IMR-90 (cell line): ENCODE measurements at regions not wholly inside any gene's neighbourhood (a gene's known extent, or its start where the extent isn't known, plus 50 kb on each side); places are given as distances from the start of the nearest gene placed in this dataset.

ENCODE experiments used
- BHLHE40 ChIP-seq: fragments of 150-350 bp; IDR thresholded peaks from 2 replicates; pipeline ENCODE4 v1.6.1; 2016; ENCODE audit warnings: mild to moderate bottlenecking, low read depth, low read length
- CEBPB ChIP-seq: IDR thresholded peaks from 2 replicates; pipeline ENCODE4 v1.6.1; 2012; ENCODE audit warnings: low read depth, low read length, improper control_type of control experiment
- CTCF ChIP-seq: conservative IDR thresholded peaks from 2 replicates; pipeline ENCODE4 v1.5.1; 2012; ENCODE audit warnings: mild to moderate bottlenecking, low read depth, low read length, improper control_type of control experiment
- MAFK ChIP-seq: IDR thresholded peaks from 2 replicates; pipeline ENCODE4 v1.6.1; 2012; ENCODE audit warnings: low read depth, low read length, improper control_type of control experiment
- MXI1 ChIP-seq: IDR thresholded peaks from 2 replicates; pipeline ENCODE4 v1.6.1; 2012; ENCODE audit warnings: low read depth, mild to moderate bottlenecking, low read length, moderate library complexity, borderline replicate concordance
- POLR2A ChIP-seq: IDR thresholded peaks from 2 replicates; pipeline ENCODE4 v1.6.1; 2012; ENCODE audit warnings: mild to moderate bottlenecking, low read depth, low read length
- RAD21 ChIP-seq: IDR thresholded peaks from 2 replicates; pipeline ENCODE4 v1.6.1; 2012; ENCODE audit warnings: low read length, improper control_type of control experiment
- RCOR1 ChIP-seq: IDR thresholded peaks from 2 replicates; pipeline ENCODE4 v1.6.1; 2012; ENCODE audit warnings: mild to moderate bottlenecking, low read length, improper control_type of control experiment; ENCODE audit not compliant: insufficient replicate concordance
- RFX5 ChIP-seq: IDR thresholded peaks from 2 replicates; pipeline ENCODE4 v1.8.0; 2012; ENCODE audit warnings: low read depth, mild to moderate bottlenecking, low read length, moderate library complexity
- SMC3 ChIP-seq: fragments of 150-350 bp; IDR thresholded peaks from 2 replicates; pipeline ENCODE4 v1.6.1; 2016; ENCODE audit warnings: low read depth, mild to moderate bottlenecking, antibody characterized with exemption, low read length, moderate library complexity
- USF2 ChIP-seq: fragments of 150-350 bp; IDR thresholded peaks from 2 replicates; pipeline ENCODE4 v1.6.1; 2017; ENCODE audit warnings: mild to moderate bottlenecking, antibody characterized with exemption, low read length, low read depth

- TF ChIP-seq CTCF (no peak), POLR2A (no peak), RCOR1 (no peak), MAFK (no peak), BHLHE40 (no peak), RAD21 (no peak), USF2 (no peak), MXI1 (no peak), RFX5 (no peak), SMC3 (no peak), CEBPB (no peak)
These were observed 113.2 kb downstream of the GYPC start for GRCh38 chr2:126769118-126769517.
